DND-41 (cell line): ENCODE measurements at regions not wholly inside any gene's neighbourhood (a gene's known extent, or its start where the extent isn't known, plus 50 kb on each side); places are given as distances from the start of the nearest gene placed in this dataset.

Source experiments
- ATAC-seq: fragments of 200-7000 bp; cut with Tn5 transposase; 3 replicates; pipeline ENCODE4 v1.9.1; 2021; ENCODE audit warnings: low read depth; ENCODE audit not compliant: insufficient read depth
- DNase-seq: peaks from one replicate; pipeline ENCODE4 v3.0.0-alpha.2; 2020
- H2AFZ ChIP-seq: 2 replicates; pipeline ENCODE4 v1.6.0; 2012; ENCODE audit warnings: low read depth, low read length
- H3K27ac ChIP-seq: 2 replicates; pipeline ENCODE4 v1.5.1; 2012; ENCODE audit warnings: low read length, inconsistent platforms
- H3K27me3 ChIP-seq: fragments of 200-600 bp; sonication (generic); 2 replicates; pipeline ENCODE4 v1.6.0; 2012; ENCODE audit warnings: low read length, mild to moderate bottlenecking, inconsistent platforms; ENCODE audit not compliant: insufficient read depth, poor library complexity
- H3K36me3 ChIP-seq: 2 replicates; pipeline ENCODE4 v1.5.1; 2012; ENCODE audit warnings: low read length, inconsistent platforms; ENCODE audit not compliant: insufficient read depth
- H3K4me1 ChIP-seq: 2 replicates; pipeline ENCODE4 v1.5.1; 2012; ENCODE audit warnings: mild to moderate bottlenecking, low read length; ENCODE audit not compliant: insufficient read depth
- H3K4me2 ChIP-seq: 2 replicates; pipeline ENCODE4 v1.6.0; 2012; ENCODE audit warnings: mild to moderate bottlenecking, moderate library complexity, low read length, inconsistent platforms; ENCODE audit not compliant: insufficient read depth
- H3K4me3 ChIP-seq, 2 experiments: fragments of 200-600 bp in 1 of 2; shearing (Covaris generic) in 1 of 2; 2 replicates each; pipeline ENCODE4 v1.5.1; 2012 to 2016; ENCODE audit warnings: inconsistent platforms in 2 of 2, low read length in 2 of 2, mild to moderate bottlenecking in 2 of 2, low read depth in 1 of 2, moderate library complexity in 1 of 2
- H3K79me2 ChIP-seq: 2 replicates; pipeline ENCODE4 v1.6.0; 2012; ENCODE audit warnings: low read length, inconsistent platforms; ENCODE audit not compliant: insufficient read depth
- H3K9ac ChIP-seq: 2 replicates; pipeline ENCODE4 v1.6.0; 2012; ENCODE audit warnings: low read depth, mild to moderate bottlenecking, inconsistent platforms, low read length, moderate library complexity
- H3K9me3 ChIP-seq: 2 replicates; pipeline ENCODE4 v1.5.1; 2012; ENCODE audit warnings: low read length, moderate library complexity, mild to moderate bottlenecking, inconsistent platforms; ENCODE audit not compliant: insufficient read depth, severe bottlenecking
- H4K20me1 ChIP-seq: 2 replicates; pipeline ENCODE4 v1.6.0; 2012; ENCODE audit warnings: low read length; ENCODE audit not compliant: insufficient read depth
- EZH2 ChIP-seq: IDR thresholded peaks from 3 replicates; pipeline ENCODE4 v1.6.1; 2012; ENCODE audit warnings: borderline replicate concordance, low read depth, mild to moderate bottlenecking, moderate library complexity, low read length, inconsistent platforms; ENCODE audit not compliant: severe bottlenecking
- TF ChIP-seq, protein P1 (sequence below): IDR thresholded peaks from 2 replicates; pipeline ENCODE4 v1.5.1; 2012; ENCODE audit warnings: borderline replicate concordance, low read length, moderate library complexity, mild to moderate bottlenecking; ENCODE audit not compliant: poor library complexity, severe bottlenecking; ENCODE audit errors: extremely low read depth

DNA sequence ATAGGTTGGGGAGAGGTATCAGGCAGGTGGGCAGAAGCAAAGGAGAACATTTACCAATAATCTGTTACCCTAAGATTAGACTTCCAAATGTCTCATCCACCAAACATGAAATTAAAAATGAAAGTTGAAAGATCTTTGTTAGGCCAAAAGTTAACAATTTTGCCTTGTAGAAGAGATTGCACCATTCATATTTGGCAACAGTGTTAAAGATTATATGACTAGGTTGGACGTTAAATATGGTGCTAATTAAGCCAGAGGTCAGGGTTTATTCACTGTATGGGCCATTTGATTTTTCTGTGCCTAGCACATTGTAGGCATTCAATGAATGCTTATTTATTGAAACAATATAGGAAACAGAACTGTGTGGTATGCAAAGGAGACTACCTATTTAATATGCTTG lies 126.1 kb upstream of the SLC5A12 start:
- no peak for TF ChIP-seq EZH2
- TF ChIP-seq, protein P1, sequence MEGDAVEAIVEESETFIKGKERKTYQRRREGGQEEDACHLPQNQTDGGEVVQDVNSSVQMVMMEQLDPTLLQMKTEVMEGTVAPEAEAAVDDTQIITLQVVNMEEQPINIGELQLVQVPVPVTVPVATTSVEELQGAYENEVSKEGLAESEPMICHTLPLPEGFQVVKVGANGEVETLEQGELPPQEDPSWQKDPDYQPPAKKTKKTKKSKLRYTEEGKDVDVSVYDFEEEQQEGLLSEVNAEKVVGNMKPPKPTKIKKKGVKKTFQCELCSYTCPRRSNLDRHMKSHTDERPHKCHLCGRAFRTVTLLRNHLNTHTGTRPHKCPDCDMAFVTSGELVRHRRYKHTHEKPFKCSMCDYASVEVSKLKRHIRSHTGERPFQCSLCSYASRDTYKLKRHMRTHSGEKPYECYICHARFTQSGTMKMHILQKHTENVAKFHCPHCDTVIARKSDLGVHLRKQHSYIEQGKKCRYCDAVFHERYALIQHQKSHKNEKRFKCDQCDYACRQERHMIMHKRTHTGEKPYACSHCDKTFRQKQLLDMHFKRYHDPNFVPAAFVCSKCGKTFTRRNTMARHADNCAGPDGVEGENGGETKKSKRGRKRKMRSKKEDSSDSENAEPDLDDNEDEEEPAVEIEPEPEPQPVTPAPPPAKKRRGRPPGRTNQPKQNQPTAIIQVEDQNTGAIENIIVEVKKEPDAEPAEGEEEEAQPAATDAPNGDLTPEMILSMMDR, result no peak
- no peaks in the 10 kb centered on the region for H3K79me2 ChIP-seq
- H3K36me3 ChIP-seq, result no peaks in the 10 kb centered on the region
- no peaks in the 10 kb centered on the region for H3K9me3 ChIP-seq
- DNase-seq, result no peak
- H2AFZ ChIP-seq, result no peak overlapping the region
- ATAC-seq, result no peak
- no peak overlapping the region for H3K4me3 ChIP-seq
- no peak overlapping the region for H3K4me2 ChIP-seq
- no peaks in the 10 kb centered on the region for H3K27me3 ChIP-seq
- no peak overlapping the region for H3K27ac ChIP-seq
- no peak overlapping the region for H3K9ac ChIP-seq
- H4K20me1 ChIP-seq, result no peaks in the 10 kb centered on the region
- H3K4me1 ChIP-seq, result no peaks in the 10 kb centered on the region

DNA sequence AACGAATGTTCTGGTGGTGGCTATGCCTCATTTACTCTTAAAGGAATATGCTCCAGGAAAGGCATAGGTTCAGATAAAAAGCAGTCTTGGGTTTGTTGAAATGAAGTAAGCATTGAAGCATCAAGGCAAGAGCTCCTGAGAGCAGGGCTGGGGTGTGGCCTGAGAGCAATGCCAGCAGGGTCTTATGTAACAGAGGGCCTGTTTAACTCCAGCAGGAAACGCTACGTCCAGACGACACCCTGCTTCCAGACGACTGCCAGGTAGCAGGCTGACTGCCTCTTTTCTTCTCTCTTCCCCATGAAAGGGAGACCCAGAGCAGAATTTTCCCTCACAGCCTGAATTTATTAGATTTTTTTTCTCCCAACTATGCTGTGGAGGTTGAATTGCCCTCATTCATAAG lies 127.2 kb upstream of the SLC5A12 start:
- Histone ChIP-seq H3K4me1 (no peaks in the 10 kb centered on the region), H2AFZ (no peak overlapping the region), H3K27ac (no peak overlapping the region), H4K20me1 (no peaks in the 10 kb centered on the region), H3K4me2 (no peak overlapping the region), H3K9ac (no peak overlapping the region), H3K79me2 (no peaks in the 10 kb centered on the region), H3K36me3 (no peaks in the 10 kb centered on the region), H3K9me3 (no peaks in the 10 kb centered on the region), H3K27me3 (no peaks in the 10 kb centered on the region), H3K4me3 (no peak overlapping the region)
- ATAC-seq (no peak), DNase-seq (no peak)
- TF ChIP-seq EZH2, result no peak
- TF ChIP-seq, protein P1, result no peak

DNA sequence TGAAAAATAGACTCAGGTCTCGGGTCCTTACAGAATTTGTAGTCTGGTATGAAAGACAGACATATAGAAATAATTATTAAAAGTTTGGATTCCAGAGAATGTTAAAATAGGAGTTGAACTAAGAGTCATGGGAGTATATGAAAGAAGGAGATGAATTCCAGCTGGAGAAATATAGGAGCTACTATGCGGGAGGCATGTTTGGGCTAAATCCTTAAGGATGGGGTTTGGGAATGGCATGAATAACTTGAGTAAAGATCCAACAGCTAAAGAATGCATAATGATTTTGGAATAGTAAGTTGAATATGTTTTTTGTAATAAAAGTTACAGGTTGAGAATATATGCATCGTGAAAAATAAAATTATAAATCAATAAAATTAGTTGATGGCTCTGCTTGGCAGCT lies 129.4 kb upstream of the SLC5A12 start:
- H2AFZ ChIP-seq, result no peak overlapping the region
- H3K4me2 ChIP-seq, result no peak overlapping the region
- no peak for TF ChIP-seq EZH2
- TF ChIP-seq, protein P1, result no peak
- no peak for ATAC-seq
- no peak overlapping the region for H3K9ac ChIP-seq
- no peaks in the 10 kb centered on the region for H3K27me3 ChIP-seq
- no peaks in the 10 kb centered on the region for H3K36me3 ChIP-seq
- no peaks in the 10 kb centered on the region for H3K79me2 ChIP-seq
- no peaks in the 10 kb centered on the region for H3K4me1 ChIP-seq
- no peak for DNase-seq
- H3K4me3 ChIP-seq, result no peak overlapping the region
- H3K9me3 ChIP-seq, result no peaks in the 10 kb centered on the region
- H3K27ac ChIP-seq, result no peak overlapping the region
- no peaks in the 10 kb centered on the region for H4K20me1 ChIP-seq

DNA sequence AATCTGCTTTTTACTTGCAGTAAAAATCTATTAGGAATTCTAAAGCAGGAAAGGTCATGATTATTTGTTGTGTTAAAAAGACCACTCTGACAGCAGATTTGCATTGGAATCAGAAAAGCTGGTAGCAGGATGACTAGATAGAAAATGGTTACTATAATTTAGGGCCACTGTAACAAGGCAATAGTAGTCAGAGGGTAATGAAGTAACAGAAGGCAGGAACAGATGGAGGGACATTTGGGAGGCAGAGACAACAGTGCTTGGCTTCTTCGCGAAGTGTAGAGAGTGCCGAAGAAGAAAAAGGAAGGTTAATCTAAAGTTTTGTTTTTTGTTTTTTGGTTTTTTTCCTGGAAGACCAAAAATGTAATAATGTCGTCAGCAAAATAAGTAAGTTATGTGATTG lies 129.8 kb upstream of the SLC5A12 start:
- TF ChIP-seq EZH2, result no peak
- TF ChIP-seq, protein P1, result no peak
- Histone ChIP-seq H3K4me3 (no peak overlapping the region), H3K79me2 (no peaks in the 10 kb centered on the region), H3K27me3 (no peaks in the 10 kb centered on the region), H4K20me1 (no peaks in the 10 kb centered on the region), H3K9me3 (no peaks in the 10 kb centered on the region), H3K27ac (no peak overlapping the region), H3K4me1 (no peaks in the 10 kb centered on the region), H3K36me3 (no peaks in the 10 kb centered on the region), H3K4me2 (no peak overlapping the region), H2AFZ (no peak overlapping the region), H3K9ac (no peak overlapping the region)
- DNase-seq, result no peak
- no peak for ATAC-seq
